ENCODE measurements at regions not wholly inside any gene's neighbourhood (a gene's known extent, or its start where the extent isn't known, plus 50 kb on each side); places are given as distances from the start of the nearest gene placed in this dataset.

DNA sequence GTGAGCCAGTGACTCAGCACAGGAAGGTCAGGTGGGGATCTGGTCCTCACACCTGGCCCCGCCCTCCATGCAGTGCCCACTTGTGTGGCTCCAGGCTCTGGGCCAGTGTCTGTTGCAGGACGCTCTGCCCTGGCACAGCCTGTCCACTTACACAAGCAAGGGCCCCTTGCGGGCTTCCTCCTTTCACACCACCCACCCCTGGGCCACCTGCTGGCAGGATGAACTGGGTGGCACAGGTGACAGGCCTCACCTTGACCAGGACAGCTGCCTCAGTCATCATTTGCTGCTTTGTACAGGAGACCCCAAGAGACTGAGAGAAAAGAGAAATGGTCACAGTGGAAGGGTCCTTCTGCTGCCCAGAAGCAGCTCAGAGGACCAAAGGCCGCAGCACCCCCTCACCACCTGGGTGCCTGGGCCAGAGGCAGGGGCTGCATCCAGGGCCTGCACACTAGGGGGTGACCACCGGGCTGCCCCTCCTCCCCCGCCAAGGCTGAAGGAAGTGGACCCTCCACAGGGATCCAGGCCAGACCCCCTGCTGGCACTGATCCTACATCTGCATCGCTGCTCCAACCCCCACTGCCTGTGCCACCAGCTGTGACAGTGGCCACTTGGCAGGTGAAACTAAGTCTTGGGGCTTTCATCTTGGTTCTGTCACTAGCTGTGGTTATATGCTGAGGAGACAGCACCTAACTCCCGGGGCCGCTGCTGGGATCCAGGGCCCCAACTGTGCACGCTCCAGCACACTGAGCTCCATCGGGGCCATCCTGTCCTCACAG, 110.3 kb downstream of the TUBA3C start:
- Histone ChIP-seq H3K4me3 (replicated peaks; ENCODE audit: insufficient read depth, low read length) (no peak overlapping the region), H3K27me3 (ENCODE audit: insufficient read depth, poor library complexity, severe bottlenecking) (no peaks in the 10 kb centered on the region), H3K27ac (replicated peaks) (no peak overlapping the region)
- no peak for DNase-seq (ENCODE audit: low read depth in 1 of 2, low spot score in 1 of 2)
- no peak for TF ChIP-seq GABPA (IDR thresholded peaks at IDR 0.05; ENCODE audit: low read depth)
- no peak for TF ChIP-seq POLR2AphosphoS5 (IDR thresholded peaks at IDR 0.05; ENCODE audit: low read depth)
- no peak for TF ChIP-seq CTCF (IDR thresholded peaks at IDR 0.05; ENCODE audit: insufficient read depth, low read length)
- TF ChIP-seq, protein P1, sequence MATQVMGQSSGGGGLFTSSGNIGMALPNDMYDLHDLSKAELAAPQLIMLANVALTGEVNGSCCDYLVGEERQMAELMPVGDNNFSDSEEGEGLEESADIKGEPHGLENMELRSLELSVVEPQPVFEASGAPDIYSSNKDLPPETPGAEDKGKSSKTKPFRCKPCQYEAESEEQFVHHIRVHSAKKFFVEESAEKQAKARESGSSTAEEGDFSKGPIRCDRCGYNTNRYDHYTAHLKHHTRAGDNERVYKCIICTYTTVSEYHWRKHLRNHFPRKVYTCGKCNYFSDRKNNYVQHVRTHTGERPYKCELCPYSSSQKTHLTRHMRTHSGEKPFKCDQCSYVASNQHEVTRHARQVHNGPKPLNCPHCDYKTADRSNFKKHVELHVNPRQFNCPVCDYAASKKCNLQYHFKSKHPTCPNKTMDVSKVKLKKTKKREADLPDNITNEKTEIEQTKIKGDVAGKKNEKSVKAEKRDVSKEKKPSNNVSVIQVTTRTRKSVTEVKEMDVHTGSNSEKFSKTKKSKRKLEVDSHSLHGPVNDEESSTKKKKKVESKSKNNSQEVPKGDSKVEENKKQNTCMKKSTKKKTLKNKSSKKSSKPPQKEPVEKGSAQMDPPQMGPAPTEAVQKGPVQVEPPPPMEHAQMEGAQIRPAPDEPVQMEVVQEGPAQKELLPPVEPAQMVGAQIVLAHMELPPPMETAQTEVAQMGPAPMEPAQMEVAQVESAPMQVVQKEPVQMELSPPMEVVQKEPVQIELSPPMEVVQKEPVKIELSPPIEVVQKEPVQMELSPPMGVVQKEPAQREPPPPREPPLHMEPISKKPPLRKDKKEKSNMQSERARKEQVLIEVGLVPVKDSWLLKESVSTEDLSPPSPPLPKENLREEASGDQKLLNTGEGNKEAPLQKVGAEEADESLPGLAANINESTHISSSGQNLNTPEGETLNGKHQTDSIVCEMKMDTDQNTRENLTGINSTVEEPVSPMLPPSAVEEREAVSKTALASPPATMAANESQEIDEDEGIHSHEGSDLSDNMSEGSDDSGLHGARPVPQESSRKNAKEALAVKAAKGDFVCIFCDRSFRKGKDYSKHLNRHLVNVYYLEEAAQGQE (IDR thresholded peaks at IDR 0.05; ENCODE audit: insufficient replicate concordance, low read depth), result no peak
- no peak for TF ChIP-seq SPI1 (IDR thresholded peaks at IDR 0.05; ENCODE audit: borderline replicate concordance, low read depth)

GRCh38 chr13:19070398-19070735, 111.3 kb downstream of the TUBA3C start:
- H3K27ac ChIP-seq (replicated peaks), result no peak overlapping the region
- H3K4me3 ChIP-seq (replicated peaks; ENCODE audit: insufficient read depth, low read length), result no peak overlapping the region
- no peak for DNase-seq (ENCODE audit: low read depth in 1 of 2, low spot score in 1 of 2)
- no peak for TF ChIP-seq CTCF (IDR thresholded peaks at IDR 0.05; ENCODE audit: insufficient read depth, low read length)
- no peak for TF ChIP-seq SPI1 (IDR thresholded peaks at IDR 0.05; ENCODE audit: borderline replicate concordance, low read depth)
- TF ChIP-seq, protein P1 (IDR thresholded peaks at IDR 0.05; ENCODE audit: insufficient replicate concordance, low read depth), result no peak
- TF ChIP-seq POLR2AphosphoS5 (IDR thresholded peaks at IDR 0.05; ENCODE audit: low read depth), result no peak
- no peak for TF ChIP-seq GABPA (IDR thresholded peaks at IDR 0.05; ENCODE audit: low read depth)
- H3K27me3 ChIP-seq (ENCODE audit: insufficient read depth, poor library complexity, severe bottlenecking), result no peaks in the 10 kb centered on the region

- TF ChIP-seq POLR2AphosphoS5 (IDR thresholded peaks at IDR 0.05; ENCODE audit: low read depth), result no peak
- TF ChIP-seq, protein P1 (IDR thresholded peaks at IDR 0.05; ENCODE audit: insufficient replicate concordance, low read depth), result no peak
- no peak for TF ChIP-seq GABPA (IDR thresholded peaks at IDR 0.05; ENCODE audit: low read depth)
- TF ChIP-seq SPI1 (IDR thresholded peaks at IDR 0.05; ENCODE audit: borderline replicate concordance, low read depth), result no peak
- TF ChIP-seq CTCF (IDR thresholded peaks at IDR 0.05; ENCODE audit: insufficient read depth, low read length), result no peak
- H3K27ac ChIP-seq (replicated peaks), result no peak overlapping the region
- H3K27me3 ChIP-seq (ENCODE audit: insufficient read depth, poor library complexity, severe bottlenecking), result no peaks in the 10 kb centered on the region
- no peak overlapping the region for H3K4me3 ChIP-seq (replicated peaks; ENCODE audit: insufficient read depth, low read length)
- DNase-seq (ENCODE audit: low read depth in 1 of 2, low spot score in 1 of 2), result no peak
Measured at GRCh38 chr13:19069684-19070397, 111.8 kb downstream of the TUBA3C start.
